ENCODE measurements at regions not wholly inside any gene's neighbourhood (a gene's known extent, or its start where the extent isn't known, plus 50 kb on each side); places are given as distances from the start of the nearest gene placed in this dataset.

GRCh38 chr6:139779988-139780774 is 405.7 kb upstream of the CITED2 start:
- no peak for DNase-seq (ENCODE audit: low read depth)
- no peak for TF ChIP-seq CTCF (IDR thresholded peaks at IDR 0.05; ENCODE audit: control insufficient read depth, extremely low read depth, insufficient read depth)
- H3K4me3 ChIP-seq (ENCODE audit: low read depth, low read length), result no peak overlapping the region

- no peak for TF ChIP-seq CTCF (IDR thresholded peaks at IDR 0.05; ENCODE audit: control insufficient read depth, extremely low read depth, insufficient read depth)
- H3K4me3 ChIP-seq (ENCODE audit: low read depth, low read length), result no peak overlapping the region
- DNase-seq (ENCODE audit: low read depth), result no peak
Measured at GRCh38 chr6:139778688-139779087, 404.2 kb upstream of the CITED2 start.

GRCh38 chr6:139778106-139778505 is 403.7 kb upstream of the CITED2 start:
- DNase-seq (ENCODE audit: low read depth), result no peak
- TF ChIP-seq CTCF (IDR thresholded peaks at IDR 0.05; ENCODE audit: control insufficient read depth, extremely low read depth, insufficient read depth), result no peak
- no peak overlapping the region for H3K4me3 ChIP-seq (ENCODE audit: low read depth, low read length)

- TF ChIP-seq CTCF (IDR thresholded peaks at IDR 0.05; ENCODE audit: control insufficient read depth, extremely low read depth, insufficient read depth), result no peak
- DNase-seq (ENCODE audit: low read depth), result no peak
- H3K4me3 ChIP-seq (ENCODE audit: low read depth, low read length), result no peak overlapping the region
Measured at GRCh38 chr6:139777202-139777970, 402.9 kb upstream of the CITED2 start.

GRCh38 chr6:139776041-139776440 is 401.6 kb upstream of the CITED2 start:
- no peak for TF ChIP-seq CTCF (IDR thresholded peaks at IDR 0.05; ENCODE audit: control insufficient read depth, extremely low read depth, insufficient read depth)

GRCh38 chr6:139768196-139768595 is 393.7 kb upstream of the CITED2 start:
- no peak for DNase-seq (ENCODE audit: low read depth)
- no peak overlapping the region for H3K4me3 ChIP-seq (ENCODE audit: low read depth, low read length)
- no peak for TF ChIP-seq CTCF (IDR thresholded peaks at IDR 0.05; ENCODE audit: control insufficient read depth, extremely low read depth, insufficient read depth)

More at GRCh38 chr6:139776041-139776440, 401.6 kb upstream of the CITED2 start:
- H3K4me3 ChIP-seq (ENCODE audit: low read depth, low read length), result no peak overlapping the region
- DNase-seq (ENCODE audit: low read depth), result no peak
